K562 (cell line): ENCODE measurements at regions not wholly inside any gene's neighbourhood (a gene's known extent, or its start where the extent isn't known, plus 50 kb on each side); places are given as distances from the start of the nearest gene placed in this dataset.

Experiments
- HCFC1 ChIP-seq: IDR thresholded peaks from 2 replicates; pipeline ENCODE4 v1.6.1; 2012; ENCODE audit warnings: low read depth, low read length, improper control_type of control experiment
- TFAM ChIP-seq: fragments of 250-450 bp; sonication (Bioruptor Pico); conservative IDR thresholded peaks from 2 replicates; pipeline ENCODE4 v1.5.0; 2021; ENCODE audit warnings: mild to moderate bottlenecking, moderate library complexity
- TF ChIP-seq, protein P1 (sequence below), 3 experiments: IDR thresholded peaks in 2 of 3; conservative IDR thresholded peaks in 1 of 3; 2 replicates each; pipeline ENCODE4 v1.5.1; 2011 to 2012; ENCODE audit warnings: low read length in 3 of 3, mild to moderate bottlenecking in 3 of 3, control low read depth in 2 of 3, improper control_type of control experiment in 1 of 3, inconsistent platforms in 1 of 3, low read depth in 1 of 3, mixed read lengths in 1 of 3, moderate library complexity in 1 of 3; ENCODE audit not compliant: insufficient read depth in 2 of 3

GRCh38 chr18:73101977-73102376 is 234.2 kb upstream of the NETO1 start:
- TF ChIP-seq HCFC1 (no peak), TFAM (no peak)
- TF ChIP-seq, protein P1, sequence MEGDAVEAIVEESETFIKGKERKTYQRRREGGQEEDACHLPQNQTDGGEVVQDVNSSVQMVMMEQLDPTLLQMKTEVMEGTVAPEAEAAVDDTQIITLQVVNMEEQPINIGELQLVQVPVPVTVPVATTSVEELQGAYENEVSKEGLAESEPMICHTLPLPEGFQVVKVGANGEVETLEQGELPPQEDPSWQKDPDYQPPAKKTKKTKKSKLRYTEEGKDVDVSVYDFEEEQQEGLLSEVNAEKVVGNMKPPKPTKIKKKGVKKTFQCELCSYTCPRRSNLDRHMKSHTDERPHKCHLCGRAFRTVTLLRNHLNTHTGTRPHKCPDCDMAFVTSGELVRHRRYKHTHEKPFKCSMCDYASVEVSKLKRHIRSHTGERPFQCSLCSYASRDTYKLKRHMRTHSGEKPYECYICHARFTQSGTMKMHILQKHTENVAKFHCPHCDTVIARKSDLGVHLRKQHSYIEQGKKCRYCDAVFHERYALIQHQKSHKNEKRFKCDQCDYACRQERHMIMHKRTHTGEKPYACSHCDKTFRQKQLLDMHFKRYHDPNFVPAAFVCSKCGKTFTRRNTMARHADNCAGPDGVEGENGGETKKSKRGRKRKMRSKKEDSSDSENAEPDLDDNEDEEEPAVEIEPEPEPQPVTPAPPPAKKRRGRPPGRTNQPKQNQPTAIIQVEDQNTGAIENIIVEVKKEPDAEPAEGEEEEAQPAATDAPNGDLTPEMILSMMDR (IDR thresholded peaks at IDR 0.05 in 2 of 3, conservative IDR thresholded peaks at IDR 0.05 in 1 of 3; ENCODE audit: insufficient read depth in 2 of 3, low read depth in 1 of 3, low read length in 3 of 3), result no peak
